OCI-LY3 (cell line): ENCODE measurements at regions not wholly inside any gene's neighbourhood (a gene's known extent, or its start where the extent isn't known, plus 50 kb on each side); places are given as distances from the start of the nearest gene placed in this dataset.

Experiments used
- H2AFZ ChIP-seq: fragments of 200-600, 300-600 bp; shearing (Covaris generic); 2 replicates; pipeline ENCODE4 v1.6.0; 2014; ENCODE audit warnings: antibody characterized with exemption, low read depth, low read length
- H3K27ac ChIP-seq: fragments of 200-600, 300-600 bp; sonication (generic); 2 replicates; pipeline ENCODE4 v1.5.1; 2014; ENCODE audit warnings: mild to moderate bottlenecking, low read length, moderate library complexity, mixed read lengths
- H3K27me3 ChIP-seq: fragments of 200-600, 300-600 bp; sonication (generic); 2 replicates; pipeline ENCODE4 v1.6.1; 2014; ENCODE audit warnings: low read depth, low read length, mixed read lengths
- H3K36me3 ChIP-seq: fragments of 200-600, 300-600 bp; sonication (generic); replicated peaks from 2 replicates; pipeline ENCODE3; 2014; ENCODE audit warnings: low read depth, low read length, mixed read lengths
- H3K4me1 ChIP-seq: fragments of 300-600, 200-600 bp; sonication (generic); 2 replicates; pipeline ENCODE4 v1.6.1; 2014; ENCODE audit warnings: low read length, mixed read lengths
- H3K4me2 ChIP-seq: fragments of 200-600, 300-600 bp; sonication (generic); 2 replicates; pipeline ENCODE4 v1.6.1; 2014; ENCODE audit warnings: low read length, mixed read lengths
- H3K4me3 ChIP-seq: fragments of 300-600, 200-600 bp; sonication (generic); 2 replicates; pipeline ENCODE4 v1.5.1; 2014; ENCODE audit warnings: antibody characterized with exemption, mild to moderate bottlenecking, low read length, moderate library complexity
- H3K79me2 ChIP-seq: fragments of 300-600, 200-600 bp; shearing (Covaris generic); 2 replicates; pipeline ENCODE4 v1.6.1; 2014; ENCODE audit warnings: mild to moderate bottlenecking, low read length, mixed read lengths
- H3K9ac ChIP-seq: fragments of 300-600, 200-600 bp; shearing (Covaris generic); 2 replicates; pipeline ENCODE4 v1.6.0; 2014; ENCODE audit warnings: mild to moderate bottlenecking, low read length, moderate library complexity
- H3K9me3 ChIP-seq: fragments of 200-600, 300-600 bp; shearing (Covaris generic); 2 replicates; pipeline ENCODE4 v1.6.1; 2014; ENCODE audit warnings: low read length, mixed read lengths; ENCODE audit not compliant: insufficient read depth
- H4K20me1 ChIP-seq: fragments of 200-600, 300-600 bp; sonication (generic); 2 replicates; pipeline ENCODE4 v1.6.1; 2016; ENCODE audit warnings: low read length, mixed read lengths; ENCODE audit not compliant: insufficient read depth
- EZH2phosphoT487 ChIP-seq: fragments of 200-600 bp; shearing (Covaris generic); IDR thresholded peaks from 2 replicates; pipeline ENCODE4 v1.6.1; 2018; ENCODE audit warnings: antibody characterized with exemption, mixed run types, low read depth
- TF ChIP-seq, protein P1 (sequence below): fragments of 200-600, 300-600 bp; sonication (generic); IDR thresholded peaks from 2 replicates; pipeline ENCODE4 v1.5.1; 2014; ENCODE audit warnings: antibody characterized with exemption, low read length, low read depth

DNA sequence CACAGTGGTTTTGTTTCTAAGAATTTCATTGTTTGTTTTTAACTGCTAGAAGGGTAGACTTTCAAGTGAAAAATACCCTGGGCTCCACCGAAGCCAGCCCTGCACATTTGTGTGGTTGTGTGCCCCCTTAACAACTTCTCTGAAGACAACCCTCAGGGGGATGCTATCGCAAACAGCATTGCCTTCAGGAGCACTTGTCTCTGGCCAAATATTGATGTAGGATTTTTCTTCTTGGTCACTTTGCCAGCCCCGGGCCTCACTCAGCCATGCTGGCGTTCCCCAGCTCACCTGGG lies 69.2 kb upstream of the SERP2 start:
- no peaks in the 10 kb centered on the region for H4K20me1 ChIP-seq
- H3K4me1 ChIP-seq = peaks cover 16% of the 10 kb centered on the region

DNA sequence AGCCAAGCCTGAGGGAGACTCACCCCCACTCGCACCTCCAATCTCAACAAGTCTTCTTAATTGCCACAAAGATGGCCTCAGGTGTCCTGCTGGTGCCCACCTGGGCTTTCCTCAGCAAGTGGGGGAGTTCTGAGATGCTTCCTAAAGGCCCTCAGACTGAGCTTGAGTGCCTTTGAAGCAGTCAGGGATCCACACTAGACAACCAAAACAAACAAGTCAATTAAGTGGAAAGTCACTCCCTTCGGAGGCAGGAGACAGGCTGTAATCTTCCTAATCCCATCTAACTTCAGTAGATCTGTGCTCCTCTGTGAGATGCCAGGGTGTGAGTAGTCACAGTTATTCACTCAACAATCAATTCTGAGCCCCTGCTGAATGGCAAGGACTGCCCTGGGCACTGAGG lies 68.3 kb upstream of the SERP2 start:
- Histone ChIP-seq H3K9ac (no peak overlapping the region), H3K4me1 (peaks cover 16% of the 10 kb centered on the region), H3K4me2 (no peak overlapping the region), H3K27me3 (peaks cover 69% of the 10 kb centered on the region), H3K79me2 (no peaks in the 10 kb centered on the region), H2AFZ (no peak overlapping the region), H4K20me1 (no peaks in the 10 kb centered on the region), H3K27ac (no peak overlapping the region), H3K4me3 (no peak overlapping the region), H3K9me3 (no peaks in the 10 kb centered on the region), H3K36me3 (no peaks in the 10 kb centered on the region)
- TF ChIP-seq, protein P1, sequence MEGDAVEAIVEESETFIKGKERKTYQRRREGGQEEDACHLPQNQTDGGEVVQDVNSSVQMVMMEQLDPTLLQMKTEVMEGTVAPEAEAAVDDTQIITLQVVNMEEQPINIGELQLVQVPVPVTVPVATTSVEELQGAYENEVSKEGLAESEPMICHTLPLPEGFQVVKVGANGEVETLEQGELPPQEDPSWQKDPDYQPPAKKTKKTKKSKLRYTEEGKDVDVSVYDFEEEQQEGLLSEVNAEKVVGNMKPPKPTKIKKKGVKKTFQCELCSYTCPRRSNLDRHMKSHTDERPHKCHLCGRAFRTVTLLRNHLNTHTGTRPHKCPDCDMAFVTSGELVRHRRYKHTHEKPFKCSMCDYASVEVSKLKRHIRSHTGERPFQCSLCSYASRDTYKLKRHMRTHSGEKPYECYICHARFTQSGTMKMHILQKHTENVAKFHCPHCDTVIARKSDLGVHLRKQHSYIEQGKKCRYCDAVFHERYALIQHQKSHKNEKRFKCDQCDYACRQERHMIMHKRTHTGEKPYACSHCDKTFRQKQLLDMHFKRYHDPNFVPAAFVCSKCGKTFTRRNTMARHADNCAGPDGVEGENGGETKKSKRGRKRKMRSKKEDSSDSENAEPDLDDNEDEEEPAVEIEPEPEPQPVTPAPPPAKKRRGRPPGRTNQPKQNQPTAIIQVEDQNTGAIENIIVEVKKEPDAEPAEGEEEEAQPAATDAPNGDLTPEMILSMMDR = no peak
- TF ChIP-seq EZH2phosphoT487 = no peak

More for the DNA sequence above, 69.2 kb upstream of the SERP2 start:
- no peak overlapping the region for H3K4me3 ChIP-seq
- no peaks in the 10 kb centered on the region for H3K79me2 ChIP-seq
- TF ChIP-seq, protein P1 = no peak
- no peak for TF ChIP-seq EZH2phosphoT487
- H3K4me2 ChIP-seq = no peak overlapping the region
- no peaks in the 10 kb centered on the region for H3K9me3 ChIP-seq
- no peak overlapping the region for H3K9ac ChIP-seq
- no peaks in the 10 kb centered on the region for H3K36me3 ChIP-seq
- H3K27ac ChIP-seq = no peak overlapping the region
- H3K27me3 ChIP-seq = peaks cover 70% of the 10 kb centered on the region
- no peak overlapping the region for H2AFZ ChIP-seq

DNA sequence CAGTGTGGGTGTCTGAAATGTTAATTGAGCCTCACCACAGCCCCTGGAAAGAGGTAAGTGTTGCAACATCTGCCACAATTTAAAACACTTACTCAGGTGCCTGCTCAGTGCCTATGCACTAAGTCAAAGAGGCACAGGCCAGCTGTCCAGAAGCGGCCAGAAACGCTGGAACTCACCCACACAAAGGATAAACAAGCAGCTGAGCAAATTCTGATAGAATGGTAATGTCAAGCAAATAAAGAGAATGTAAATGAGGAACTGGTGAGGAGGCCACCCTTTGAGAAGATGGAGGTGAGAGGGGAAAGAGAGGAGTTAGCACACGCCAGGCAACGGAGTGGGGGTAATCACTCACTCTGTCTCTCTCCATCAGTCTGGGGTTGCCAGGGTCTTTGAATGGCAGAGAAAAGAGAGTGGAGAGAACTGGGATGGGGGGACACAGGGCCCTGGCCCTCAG lies 67.7 kb upstream of the SERP2 start:
- Histone ChIP-seq H3K4me1 (peaks cover 11% of the 10 kb centered on the region), H3K4me2 (no peak overlapping the region), H3K9ac (no peak overlapping the region), H4K20me1 (no peaks in the 10 kb centered on the region), H3K36me3 (no peaks in the 10 kb centered on the region), H2AFZ (no peak overlapping the region), H3K9me3 (no peaks in the 10 kb centered on the region), H3K79me2 (no peaks in the 10 kb centered on the region), H3K4me3 (no peak overlapping the region), H3K27me3 (peaks cover 62% of the 10 kb centered on the region), H3K27ac (no peak overlapping the region)
- TF ChIP-seq, protein P1 = no peak
- TF ChIP-seq EZH2phosphoT487 = no peak

DNA sequence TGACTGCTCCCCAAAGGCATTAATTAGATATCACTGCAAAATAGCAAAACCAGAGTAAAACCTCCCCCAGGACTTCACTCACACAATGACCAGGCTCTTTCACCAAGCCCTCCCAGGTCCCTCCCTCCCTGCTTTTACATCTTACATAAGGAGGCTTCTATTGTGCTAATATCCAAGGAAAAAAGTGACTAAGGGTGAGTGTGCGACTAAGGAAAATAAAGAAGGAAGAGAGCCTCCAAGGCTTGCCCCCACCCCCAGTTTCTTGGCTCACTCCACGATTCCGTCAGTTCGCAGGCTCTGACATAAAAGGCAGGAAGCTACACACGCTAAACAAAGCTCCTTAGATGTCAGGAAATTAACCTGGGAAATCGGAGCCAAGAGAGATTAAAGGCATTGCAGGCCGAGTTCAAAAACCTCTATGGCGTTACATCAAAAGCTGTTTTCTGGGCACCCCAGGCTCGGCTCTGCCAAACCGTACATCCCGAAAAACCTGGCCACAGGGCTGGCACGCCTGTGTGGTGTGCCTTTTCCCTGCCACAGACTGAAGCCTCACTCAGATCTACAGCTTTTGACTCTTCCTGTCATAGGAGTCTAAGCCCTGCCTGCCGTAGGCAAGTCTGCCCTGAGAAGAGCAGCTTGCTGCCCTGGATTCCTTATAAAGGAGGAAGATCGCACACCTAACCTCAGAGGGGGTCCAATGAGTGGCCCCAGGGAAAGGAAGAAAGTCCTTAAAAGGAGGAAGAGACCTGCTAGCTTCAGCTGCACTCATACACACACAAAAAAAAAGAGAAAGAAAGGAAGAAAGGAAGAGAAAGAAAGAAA lies 67.0 kb upstream of the SERP2 start:
- TF ChIP-seq, protein P1 = no peak
- no peak for TF ChIP-seq EZH2phosphoT487
- no peak overlapping the region for H3K4me2 ChIP-seq
- no peaks in the 10 kb centered on the region for H3K36me3 ChIP-seq
- H3K4me3 ChIP-seq = no peak overlapping the region
- peaks cover 5% of the 10 kb centered on the region for H3K4me1 ChIP-seq
- H3K79me2 ChIP-seq = no peaks in the 10 kb centered on the region
- H2AFZ ChIP-seq = no peak overlapping the region
- no peak overlapping the region for H3K9ac ChIP-seq
- H4K20me1 ChIP-seq = no peaks in the 10 kb centered on the region
- no peaks in the 10 kb centered on the region for H3K9me3 ChIP-seq
- peaks cover 65% of the 10 kb centered on the region for H3K27me3 ChIP-seq
- H3K27ac ChIP-seq = no peak overlapping the region
